ENCODE measurements at regions not wholly inside any gene's neighbourhood (a gene's known extent, or its start where the extent isn't known, plus 50 kb on each side); places are given as distances from the start of the nearest gene placed in this dataset.

- no peak for DNase-seq
- H3K27me3 ChIP-seq, result no peaks in the 10 kb centered on the region
- H3K9me3 ChIP-seq, result no peaks in the 10 kb centered on the region
- no peak overlapping the region for H3K4me3 ChIP-seq (ENCODE audit: low read depth, low read length)
- peaks cover 28% of the 10 kb centered on the region for H3K4me1 ChIP-seq
- TF ChIP-seq, protein P1, sequence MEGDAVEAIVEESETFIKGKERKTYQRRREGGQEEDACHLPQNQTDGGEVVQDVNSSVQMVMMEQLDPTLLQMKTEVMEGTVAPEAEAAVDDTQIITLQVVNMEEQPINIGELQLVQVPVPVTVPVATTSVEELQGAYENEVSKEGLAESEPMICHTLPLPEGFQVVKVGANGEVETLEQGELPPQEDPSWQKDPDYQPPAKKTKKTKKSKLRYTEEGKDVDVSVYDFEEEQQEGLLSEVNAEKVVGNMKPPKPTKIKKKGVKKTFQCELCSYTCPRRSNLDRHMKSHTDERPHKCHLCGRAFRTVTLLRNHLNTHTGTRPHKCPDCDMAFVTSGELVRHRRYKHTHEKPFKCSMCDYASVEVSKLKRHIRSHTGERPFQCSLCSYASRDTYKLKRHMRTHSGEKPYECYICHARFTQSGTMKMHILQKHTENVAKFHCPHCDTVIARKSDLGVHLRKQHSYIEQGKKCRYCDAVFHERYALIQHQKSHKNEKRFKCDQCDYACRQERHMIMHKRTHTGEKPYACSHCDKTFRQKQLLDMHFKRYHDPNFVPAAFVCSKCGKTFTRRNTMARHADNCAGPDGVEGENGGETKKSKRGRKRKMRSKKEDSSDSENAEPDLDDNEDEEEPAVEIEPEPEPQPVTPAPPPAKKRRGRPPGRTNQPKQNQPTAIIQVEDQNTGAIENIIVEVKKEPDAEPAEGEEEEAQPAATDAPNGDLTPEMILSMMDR (IDR thresholded peaks at IDR 0.05; ENCODE audit: low read depth, low read length), result no peak
- no peaks in the 10 kb centered on the region for H3K36me3 ChIP-seq
Measured at GRCh38 chr4:20432088-20432487, 180.4 kb downstream of the SLIT2 start.

DNA sequence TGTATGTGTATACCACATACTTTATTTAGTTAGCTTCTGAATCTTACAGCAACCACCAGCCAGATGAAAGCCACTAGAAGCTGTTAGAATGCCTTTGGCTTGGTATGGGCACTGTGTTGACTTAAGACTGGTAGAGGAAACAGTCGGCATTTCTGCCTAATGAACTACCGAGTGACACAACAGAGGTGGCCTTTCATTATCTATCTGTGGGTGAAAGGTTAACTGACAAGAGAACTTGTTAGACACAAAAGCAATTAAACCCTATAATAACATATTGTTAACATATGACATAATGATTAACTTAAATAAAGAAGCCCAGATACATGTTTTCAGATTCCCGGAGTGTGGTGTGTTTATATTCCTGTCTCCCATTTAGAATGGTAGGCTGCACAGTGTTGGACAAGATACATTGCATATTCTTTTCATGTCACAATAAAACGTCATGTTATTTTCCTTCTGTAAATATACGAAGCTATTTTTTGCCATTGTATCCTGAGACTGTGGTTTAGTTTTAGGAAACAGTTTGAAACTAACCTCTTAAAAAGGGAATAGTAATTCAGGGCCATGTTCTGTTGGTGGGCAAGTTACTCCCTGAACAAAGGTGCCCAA is 181.5 kb downstream of the SLIT2 start:
- no peak for DNase-seq
- TF ChIP-seq, protein P1 (IDR thresholded peaks at IDR 0.05; ENCODE audit: low read depth, low read length), result no peak
- no peaks in the 10 kb centered on the region for H3K9me3 ChIP-seq
- no peak overlapping the region for H3K4me3 ChIP-seq (ENCODE audit: low read depth, low read length)
- H3K4me1 ChIP-seq, result peaks cover 28% of the 10 kb centered on the region
- H3K27me3 ChIP-seq, result no peaks in the 10 kb centered on the region
- no peaks in the 10 kb centered on the region for H3K36me3 ChIP-seq

- no peaks in the 10 kb centered on the region for H3K36me3 ChIP-seq
- H3K27me3 ChIP-seq, result no peaks in the 10 kb centered on the region
- H3K4me3 ChIP-seq (ENCODE audit: low read depth, low read length), result no peak overlapping the region
- H3K9me3 ChIP-seq, result no peaks in the 10 kb centered on the region
- peak; percentile 30 for DNase-seq
- H3K4me1 ChIP-seq, result peaks cover 32% of the 10 kb centered on the region
- TF ChIP-seq, protein P1 (IDR thresholded peaks at IDR 0.05; ENCODE audit: low read depth, low read length), result no peak
Measured at GRCh38 chr4:20440170-20440569, 188.5 kb downstream of the SLIT2 start.

DNA sequence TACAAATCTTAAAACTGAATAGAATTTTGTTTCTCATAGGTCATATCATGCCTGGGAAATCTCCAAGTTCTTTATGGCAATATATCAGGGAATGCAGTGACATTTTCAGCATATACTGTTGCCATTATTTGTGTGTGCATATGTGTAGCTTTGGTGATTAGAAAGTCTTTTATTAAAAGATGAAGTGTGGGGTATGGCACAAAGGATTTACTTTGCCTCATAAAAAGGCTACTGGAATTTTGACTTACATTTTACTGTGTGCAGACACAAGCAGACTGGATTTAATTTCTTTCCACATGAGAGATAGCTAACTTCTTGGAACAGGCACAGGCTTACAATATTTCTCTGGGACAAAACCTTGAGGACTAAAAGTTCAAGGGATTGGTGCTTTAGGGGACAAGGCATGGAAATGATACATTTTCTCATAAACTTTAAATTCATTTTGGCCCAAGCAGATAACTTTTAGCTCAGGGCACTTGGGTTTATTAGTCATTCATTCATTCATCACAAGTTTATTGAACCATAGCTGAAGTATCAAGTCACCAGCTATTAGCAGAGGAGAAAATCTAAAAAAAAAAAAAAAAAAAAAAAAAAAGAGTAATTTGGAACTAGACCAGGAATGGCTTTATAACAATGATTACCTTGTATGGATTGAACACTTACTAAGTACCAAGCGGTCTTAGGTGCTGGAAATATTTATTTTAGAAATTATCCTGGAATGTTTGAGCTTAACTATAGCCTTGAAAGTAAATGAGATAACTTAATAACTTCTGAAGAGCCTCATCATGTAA is 191.5 kb downstream of the SLIT2 start:
- no peaks in the 10 kb centered on the region for H3K27me3 ChIP-seq
- no peak for DNase-seq
- no peaks in the 10 kb centered on the region for H3K36me3 ChIP-seq
- TF ChIP-seq, protein P1 (IDR thresholded peaks at IDR 0.05; ENCODE audit: low read depth, low read length), result no peak
- no peak overlapping the region for H3K4me3 ChIP-seq (ENCODE audit: low read depth, low read length)
- peaks cover 39% of the 10 kb centered on the region for H3K4me1 ChIP-seq
- no peaks in the 10 kb centered on the region for H3K9me3 ChIP-seq

DNA sequence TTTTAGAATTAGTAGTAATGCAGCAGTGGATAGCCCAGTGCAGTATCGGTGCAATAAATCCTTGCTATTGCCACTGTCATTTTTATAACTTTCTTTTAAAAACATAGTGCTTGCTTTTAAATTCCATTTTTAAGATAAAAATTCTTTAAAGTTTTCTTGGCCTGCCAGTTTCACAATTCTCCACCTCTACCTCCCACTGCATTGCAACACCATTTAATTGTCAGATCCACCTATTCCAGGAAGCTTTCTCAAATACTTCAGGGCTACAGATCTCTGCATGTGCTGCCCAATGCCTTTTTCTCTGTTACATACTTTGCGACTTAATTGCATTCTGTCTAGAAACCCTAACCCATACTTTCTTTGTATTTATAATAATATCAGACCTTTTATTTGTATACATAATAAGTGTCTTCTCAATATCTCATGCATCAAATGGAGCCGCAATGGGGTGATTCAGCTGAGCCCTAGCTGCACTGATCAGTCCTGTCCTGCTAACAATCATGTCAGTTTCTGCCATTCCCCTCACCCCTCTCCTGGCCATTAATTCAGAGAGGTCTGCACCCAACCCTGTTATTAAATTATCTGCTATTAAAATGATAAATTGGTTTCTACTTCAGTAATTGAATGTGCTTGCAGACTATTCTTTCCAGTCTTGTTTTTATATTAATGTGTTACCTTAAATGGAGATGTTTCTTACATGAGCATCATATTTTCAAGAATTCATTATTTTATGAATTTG is 193.1 kb downstream of the SLIT2 start:
- Histone ChIP-seq H3K36me3 (no peaks in the 10 kb centered on the region), H3K9me3 (no peaks in the 10 kb centered on the region), H3K4me3 (ENCODE audit: low read depth, low read length) (peak overlapping the region; percentile 3; the same call in 1 of the 2 replicates), H3K27me3 (no peaks in the 10 kb centered on the region), H3K4me1 (peaks cover 39% of the 10 kb centered on the region)
- peak; percentile 85 for DNase-seq
- TF ChIP-seq, protein P1 (IDR thresholded peaks at IDR 0.05; ENCODE audit: low read depth, low read length), result no peak
